Lung microvascular endothelial cell (primary cell): ENCODE measurements at regions not wholly inside any gene's neighbourhood (a gene's known extent, or its start where the extent isn't known, plus 50 kb on each side); places are given as distances from the start of the nearest gene placed in this dataset.
A peak's percentile ranks its signal among the peaks of the same experiment; 100 is the strongest.
"Not testable (repeated sequence)": the region's sequence is repeated elsewhere in the genome, so short reads cannot be mapped to it uniquely, and the experiment has no call there.

Experiments
- DNase-seq, 2 donors: peaks; one replicate each; pipeline versions ENCODE4 v3.0.0 to v3.0.0-alpha.2; 2010; ENCODE audit warnings: low read depth in 2 of 2

GRCh38 chr2:75326645-75327044, 127.3 kb upstream of the TACR1 start:
- no peak for DNase-seq

GRCh38 chr2:75325594-75325993, 126.3 kb upstream of the TACR1 start:
- no peak for DNase-seq

- DNase-seq: peak; percentile 1 to 3
Observed at GRCh38 chr2:75324861-75325284, 125.6 kb upstream of the TACR1 start.

GRCh38 chr2:75324141-75324540, 124.8 kb upstream of the TACR1 start:
- no peak for DNase-seq

- DNase-seq: no peak
Observed at GRCh38 chr2:75321599-75321922, 122.2 kb upstream of the TACR1 start.

GRCh38 chr2:75320898-75321598, 121.7 kb upstream of the TACR1 start:
- DNase-seq: no peak

- DNase-seq: no peak
Observed at GRCh38 chr2:75319951-75320350, 120.6 kb upstream of the TACR1 start.

GRCh38 chr2:75317802-75318201, 118.5 kb upstream of the TACR1 start:
- DNase-seq: no peak

- DNase-seq: no peak
Observed at GRCh38 chr2:75317316-75317715, 118.0 kb upstream of the TACR1 start.

GRCh38 chr2:75315436-75315835, 116.1 kb upstream of the TACR1 start:
- no peak for DNase-seq

GRCh38 chr2:75311993-75312392, 112.7 kb upstream of the TACR1 start:
- no peak for DNase-seq

- no peak for DNase-seq
Observed at GRCh38 chr2:75311521-75311920, 112.2 kb upstream of the TACR1 start.

- DNase-seq: no peak
Observed at GRCh38 chr2:75310876-75311275, 111.6 kb upstream of the TACR1 start.

GRCh38 chr2:75309596-75310463, 110.5 kb upstream of the TACR1 start:
- no peak for DNase-seq

- no peak for DNase-seq
Observed at GRCh38 chr2:75303227-75303626, 103.9 kb upstream of the TACR1 start.

- no peak for DNase-seq
Observed at GRCh38 chr2:75294362-75294761, 95.0 kb upstream of the TACR1 start.

- DNase-seq: peak; percentile 82 to 86
Observed at GRCh38 chr2:75292826-75293225, 93.5 kb upstream of the TACR1 start.

GRCh38 chr2:75290600-75291150, 91.4 kb upstream of the TACR1 start:
- DNase-seq: no peak

GRCh38 chr2:75289771-75290170, 90.5 kb upstream of the TACR1 start:
- DNase-seq: no peak

- not testable (repeated sequence) for DNase-seq
Observed at GRCh38 chr2:75289178-75289577, 89.9 kb upstream of the TACR1 start.

GRCh38 chr2:75288760-75289159, 89.4 kb upstream of the TACR1 start:
- no peak for DNase-seq

- DNase-seq: peak in 1 of 2 donors; percentile 14
Observed at GRCh38 chr2:75287624-75288316, 88.5 kb upstream of the TACR1 start.
